ENCODE measurements at regions not wholly inside any gene's neighbourhood (a gene's known extent, or its start where the extent isn't known, plus 50 kb on each side); places are given as distances from the start of the nearest gene placed in this dataset.

DNA sequence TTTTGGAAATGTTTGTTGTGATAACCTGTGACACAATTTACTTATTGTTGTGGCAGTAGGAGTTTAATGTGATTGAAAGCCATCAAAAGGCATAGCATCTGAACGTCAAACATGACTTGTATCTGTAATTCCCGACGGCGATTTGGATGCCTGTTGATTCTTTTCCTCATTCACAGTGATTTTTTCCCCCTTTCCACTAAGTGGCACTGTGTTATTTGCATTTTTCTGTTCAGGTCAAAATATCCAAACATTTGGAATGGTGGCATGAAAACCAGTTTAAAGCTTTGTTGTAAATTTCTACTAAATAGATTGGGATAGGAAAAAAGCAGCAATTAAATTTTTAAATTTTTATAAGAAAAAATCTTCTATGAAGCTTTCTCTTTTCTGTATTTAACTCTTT lies 259.9 kb upstream of the KCNH8 start:
- Histone ChIP-seq H3K9me3 (no peaks in the 10 kb centered on the region), H3K27ac (no peak overlapping the region), H3K27me3 (no peaks in the 10 kb centered on the region), H3K4me3 (no peak overlapping the region), H3K36me3 (no peaks in the 10 kb centered on the region), H3K4me1 (ENCODE audit: insufficient read depth) (no peaks in the 10 kb centered on the region)
- no peak for DNase-seq
- intact Hi-C loops (cut with DNase I): no loop called here
- 38 to 62% (median 57%) methylated on average over 4 of the region's 4 CpGs for WGBS, 3 donors
- TF ChIP-seq EP300 (IDR thresholded peaks at IDR 0.05): no peak
- TF ChIP-seq POLR2A (IDR thresholded peaks at IDR 0.05): no peak
- TF ChIP-seq CTCF (IDR thresholded peaks at IDR 0.05): no peak

DNA sequence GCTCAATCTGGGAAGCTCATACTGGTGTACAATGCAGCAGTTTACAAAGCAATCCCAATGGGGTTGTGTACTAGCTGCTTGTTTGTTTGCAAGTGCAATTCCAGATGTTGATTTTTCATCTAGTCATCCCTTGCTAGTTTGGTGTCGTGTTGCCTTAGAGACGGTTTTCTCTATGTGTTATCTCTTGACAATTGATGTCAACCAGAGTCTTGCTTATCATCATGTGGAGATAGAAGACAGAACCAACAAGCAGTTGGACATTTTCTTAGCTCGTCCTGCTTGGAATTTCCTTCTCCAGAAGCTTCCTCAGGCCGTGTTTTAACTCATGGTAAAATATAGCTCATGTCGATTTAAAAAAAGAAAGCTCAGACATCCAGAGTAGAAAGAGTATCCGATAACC lies 262.0 kb upstream of the KCNH8 start:
- no peaks in the 10 kb centered on the region for H3K36me3 ChIP-seq
- no peaks in the 10 kb centered on the region for H3K27me3 ChIP-seq
- intact Hi-C loops (cut with DNase I): no loop called here
- H3K9me3 ChIP-seq: no peaks in the 10 kb centered on the region
- H3K4me1 ChIP-seq (ENCODE audit: insufficient read depth): no peaks in the 10 kb centered on the region
- TF ChIP-seq CTCF (IDR thresholded peaks at IDR 0.05) (no peak), EP300 (IDR thresholded peaks at IDR 0.05) (no peak), POLR2A (IDR thresholded peaks at IDR 0.05) (no peak)
- no peak overlapping the region for H3K27ac ChIP-seq
- 64 to 71% (median 71%) methylated on average over 6 of the region's 6 CpGs for WGBS, 3 donors
- no peak overlapping the region for H3K4me3 ChIP-seq
- DNase-seq: no peak

DNA sequence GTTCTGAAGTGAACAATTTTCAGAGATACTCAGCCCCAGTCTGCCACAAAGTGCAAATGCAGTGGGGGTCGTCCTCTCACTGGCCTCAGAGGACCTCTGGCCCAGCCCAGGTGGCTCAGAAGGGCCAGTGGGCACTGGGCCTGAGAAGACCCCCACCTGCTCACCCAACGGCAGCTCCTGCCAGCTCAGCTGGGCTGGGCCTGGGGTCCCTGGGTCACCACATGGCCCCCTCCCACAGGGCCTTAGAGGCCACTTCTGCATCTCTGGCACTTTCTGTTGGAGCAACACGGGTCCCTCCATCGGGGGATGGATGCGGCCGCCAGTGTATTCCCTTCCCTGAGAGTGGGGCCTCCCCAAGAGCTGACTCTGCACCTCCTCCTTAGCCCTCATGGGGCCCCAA lies 262.7 kb upstream of the KCNH8 start:
- no peak overlapping the region for H3K27ac ChIP-seq
- no peak for DNase-seq
- no peaks in the 10 kb centered on the region for H3K4me1 ChIP-seq (ENCODE audit: insufficient read depth)
- no peaks in the 10 kb centered on the region for H3K9me3 ChIP-seq
- no peak for TF ChIP-seq CTCF (IDR thresholded peaks at IDR 0.05)
- no peak for TF ChIP-seq EP300 (IDR thresholded peaks at IDR 0.05)
- TF ChIP-seq POLR2A (IDR thresholded peaks at IDR 0.05): no peak
- intact Hi-C loops (cut with DNase I): no loop called here
- H3K36me3 ChIP-seq: no peaks in the 10 kb centered on the region
- 89 to 92% (median 91%) methylated on average over 6 of the region's 6 CpGs for WGBS, 3 donors
- no peaks in the 10 kb centered on the region for H3K27me3 ChIP-seq
- H3K4me3 ChIP-seq: no peak overlapping the region

DNA sequence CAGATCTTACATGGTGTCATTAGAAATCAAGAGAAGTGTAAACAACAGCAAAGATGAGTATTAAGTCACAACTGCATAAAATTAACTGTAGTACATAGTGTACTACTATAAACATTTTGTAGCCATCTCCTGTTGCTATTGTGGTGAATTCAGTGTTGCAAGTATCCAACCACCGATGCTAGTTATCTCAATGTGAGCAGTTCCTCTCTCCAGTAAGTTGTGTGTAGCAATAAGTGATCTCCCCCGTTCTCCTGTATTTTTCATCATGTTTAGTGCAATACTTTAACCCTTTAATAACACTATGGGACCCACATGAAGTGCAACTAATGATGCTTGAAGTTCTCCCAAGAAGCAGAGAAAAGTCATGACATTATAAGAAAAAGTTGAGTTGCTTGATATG lies 264.7 kb upstream of the KCNH8 start:
- no peak overlapping the region for H3K27ac ChIP-seq
- WGBS, 3 donors: 23 to 26% (median 24%) methylated on average over 2 of the region's 2 CpGs
- H3K4me3 ChIP-seq: no peak overlapping the region
- intact Hi-C loops (cut with DNase I): no loop called here
- H3K36me3 ChIP-seq: no peaks in the 10 kb centered on the region
- no peaks in the 10 kb centered on the region for H3K4me1 ChIP-seq (ENCODE audit: insufficient read depth)
- H3K9me3 ChIP-seq: no peaks in the 10 kb centered on the region
- DNase-seq: no peak
- H3K27me3 ChIP-seq: no peaks in the 10 kb centered on the region
- TF ChIP-seq CTCF (IDR thresholded peaks at IDR 0.05) (no peak), POLR2A (IDR thresholded peaks at IDR 0.05) (no peak), EP300 (IDR thresholded peaks at IDR 0.05) (no peak)

- H3K4me3 ChIP-seq: no peak overlapping the region
- H3K9me3 ChIP-seq: no peaks in the 10 kb centered on the region
- no peak for DNase-seq
- H3K27ac ChIP-seq: no peak overlapping the region
- TF ChIP-seq EP300 (IDR thresholded peaks at IDR 0.05) (no peak), POLR2A (IDR thresholded peaks at IDR 0.05) (no peak), CTCF (IDR thresholded peaks at IDR 0.05) (no peak)
- no peaks in the 10 kb centered on the region for H3K36me3 ChIP-seq
- H3K27me3 ChIP-seq: no peaks in the 10 kb centered on the region
- no peaks in the 10 kb centered on the region for H3K4me1 ChIP-seq (ENCODE audit: insufficient read depth)
- whole genome bisulfite sequencing, 3 donors: 94 to 95% (median 94%) methylated on average over 1 of the region's 1 CpG
- intact Hi-C loops (cut with DNase I): no loop called here
Measured at GRCh38 chr3:18880691-18881090, 267.6 kb upstream of the KCNH8 start.

Measured in ovary (tissue), 7 donors.